Right cardiac atrium (tissue), 5 donors: ENCODE measurements at regions not wholly inside any gene's neighbourhood (a gene's known extent, or its start where the extent isn't known, plus 50 kb on each side); places are given as distances from the start of the nearest gene placed in this dataset.

ENCODE experiments used
- ATAC-seq, 2 donors: fragments of 200-7000 bp; cut with Tn5 transposase; one replicate each; pipeline versions ENCODE4 v1.8.0 to v1.9.1; 2020; ENCODE audit warnings: moderate library complexity in 2 of 2, mild to moderate bottlenecking in 1 of 2
- DNase-seq, 3 donors: peaks; one replicate each; pipeline ENCODE4 v3.0.0-alpha.2; 2020
- H3K27ac ChIP-seq: one replicate; pipeline ENCODE4 v1.5.1; 2013; ENCODE audit warnings: mild to moderate bottlenecking, low read length, control low read depth, moderate library complexity
- H3K27me3 ChIP-seq: one replicate; pipeline ENCODE4 v1.6.1; 2013; ENCODE audit not compliant: control insufficient read depth, insufficient read depth
- H3K4me1 ChIP-seq: one replicate; pipeline ENCODE4 v1.6.1; 2013; ENCODE audit warnings: low read length; ENCODE audit not compliant: control insufficient read depth, insufficient read depth
- H3K4me3 ChIP-seq: one replicate; pipeline ENCODE4 v1.5.1; 2013; ENCODE audit warnings: low read length, control low read depth
- H3K9me3 ChIP-seq: one replicate; pipeline ENCODE4 v1.6.1; 2013; ENCODE audit warnings: low read length; ENCODE audit not compliant: control insufficient read depth
- WGBS: extraction: QIAGEN DNeasy Blood & Tissue Kit; methylation state at CpG from one replicate; pipeline ENCODE4 v1.1.7; 2013; 5-methylcytosine and 5-hydroxymethylcytosine counted together
- intact Hi-C, 4 donors: fragments of 100-400 bp; cut with DNase I; formaldehyde crosslinking; loops; one replicate each; pipeline versions ENCODE4 v1.11.0 to v1.14.0; 2022 to 2023
- donor health status: healthy with polysubstance abuse.
- donor health status: DM: no; HTN: yes; CAD: no.
- donor health status: DM: no; HTN: no; CAD: no.
- donor health status: DM: no; HTN: yes; CAD: no; lungs with severe emphysema.
- donor health status: DM: yes; HTN: yes; CAD: no.

- H3K4me1 ChIP-seq: no peaks in the 10 kb centered on the region
- H3K27me3 ChIP-seq: no peaks in the 10 kb centered on the region
- no peak overlapping the region for H3K4me3 ChIP-seq
- no peak for ATAC-seq
- no peak for DNase-seq
- no peak overlapping the region for H3K27ac ChIP-seq
- intact Hi-C loops: no loop called here
- H3K9me3 ChIP-seq: no peaks in the 10 kb centered on the region
Measured at GRCh38 chrX:27924718-27925117, 56.5 kb downstream of the DCAF8L1 start.

- intact Hi-C loops: no loop called here
- ATAC-seq: no peak
- 84% methylated on average over 4 of the region's 4 CpGs for WGBS
- H3K4me1 ChIP-seq: no peaks in the 10 kb centered on the region
- H3K27ac ChIP-seq: no peak overlapping the region
- H3K9me3 ChIP-seq: no peaks in the 10 kb centered on the region
- no peak overlapping the region for H3K4me3 ChIP-seq
- H3K27me3 ChIP-seq: no peaks in the 10 kb centered on the region
- DNase-seq: no peak
Measured at GRCh38 chrX:27924261-27924660, 57.0 kb downstream of the DCAF8L1 start.

GRCh38 chrX:27918799-27919198, 62.5 kb downstream of the DCAF8L1 start:
- intact Hi-C loops: no loop called here
- no peaks in the 10 kb centered on the region for H3K4me1 ChIP-seq
- no peak for ATAC-seq
- DNase-seq: peak in 1 of 3 donors; percentile 28
- no peaks in the 10 kb centered on the region for H3K27me3 ChIP-seq
- no peak overlapping the region for H3K4me3 ChIP-seq
- H3K9me3 ChIP-seq: no peaks in the 10 kb centered on the region
- no peak overlapping the region for H3K27ac ChIP-seq
- 73% methylated on average over 3 of the region's 3 CpGs for WGBS

- Histone ChIP-seq H3K4me1 (no peaks in the 10 kb centered on the region), H3K9me3 (no peaks in the 10 kb centered on the region), H3K4me3 (no peak overlapping the region), H3K27ac (no peak overlapping the region), H3K27me3 (no peaks in the 10 kb centered on the region)
- DNase-seq (no peak), ATAC-seq (no peak)
- intact Hi-C loops: no loop called here
- WGBS: 86% methylated on average over 6 of the region's 6 CpGs
Measured at GRCh38 chrX:27917713-27918500, 63.3 kb downstream of the DCAF8L1 start.

GRCh38 chrX:27915617-27916016, 65.6 kb downstream of the DCAF8L1 start:
- Histone ChIP-seq H3K27ac (no peak overlapping the region), H3K4me1 (no peaks in the 10 kb centered on the region), H3K27me3 (no peaks in the 10 kb centered on the region), H3K4me3 (no peak overlapping the region), H3K9me3 (no peaks in the 10 kb centered on the region)
- no peak for DNase-seq
- 37% methylated on average over 3 of the region's 3 CpGs for WGBS
- ATAC-seq: no peak
- intact Hi-C loops: no loop called here

- 79% methylated on average over 1 of the region's 1 CpG for WGBS
- no peaks in the 10 kb centered on the region for H3K27me3 ChIP-seq
Measured at GRCh38 chrX:27910412-27910811, 70.8 kb downstream of the DCAF8L1 start.

GRCh38 chrX:27903960-27904359, 77.3 kb downstream of the DCAF8L1 start:
- Histone ChIP-seq H3K9me3 (no peaks in the 10 kb centered on the region), H3K4me1 (no peaks in the 10 kb centered on the region), H3K4me3 (no peak overlapping the region), H3K27me3 (no peaks in the 10 kb centered on the region), H3K27ac (no peak overlapping the region)
- 91% methylated on average over 2 of the region's 2 CpGs for WGBS
- intact Hi-C loops: no loop called here
- ATAC-seq (no peak), DNase-seq (no peak)

More at GRCh38 chrX:27910412-27910811, 70.8 kb downstream of the DCAF8L1 start:
- Histone ChIP-seq H3K4me1 (no peaks in the 10 kb centered on the region), H3K9me3 (no peaks in the 10 kb centered on the region), H3K4me3 (no peak overlapping the region), H3K27ac (no peak overlapping the region)
- intact Hi-C loops: no loop called here
- no peak for ATAC-seq
- no peak for DNase-seq

- Histone ChIP-seq H3K27me3 (no peaks in the 10 kb centered on the region), H3K4me1 (no peaks in the 10 kb centered on the region), H3K27ac (no peak overlapping the region), H3K4me3 (no peak overlapping the region), H3K9me3 (no peaks in the 10 kb centered on the region)
- DNase-seq (no peak), ATAC-seq (no peak)
- 68% methylated on average over 2 of the region's 2 CpGs for WGBS
- intact Hi-C loops: no loop called here
Measured at GRCh38 chrX:27893871-27894270, 86.1 kb downstream of the MAGEB10 start.

GRCh38 chrX:27893211-27893610, 85.4 kb downstream of the MAGEB10 start:
- no peak overlapping the region for H3K27ac ChIP-seq
- H3K4me3 ChIP-seq: no peak overlapping the region
- no peaks in the 10 kb centered on the region for H3K9me3 ChIP-seq
- ATAC-seq (no peak), DNase-seq (no peak)
- 43% methylated on average over 3 of the region's 3 CpGs for WGBS
- no peaks in the 10 kb centered on the region for H3K4me1 ChIP-seq
- no peaks in the 10 kb centered on the region for H3K27me3 ChIP-seq
- intact Hi-C loops: no loop called here

GRCh38 chrX:27890611-27891010, 82.8 kb downstream of the MAGEB10 start:
- Histone ChIP-seq H3K27ac (no peak overlapping the region), H3K4me1 (no peaks in the 10 kb centered on the region), H3K27me3 (no peaks in the 10 kb centered on the region), H3K9me3 (no peaks in the 10 kb centered on the region), H3K4me3 (no peak overlapping the region)
- WGBS: 84% methylated on average over 1 of the region's 1 CpG
- DNase-seq (no peak), ATAC-seq (no peak)
- intact Hi-C loops: no loop called here

GRCh38 chrX:27889878-27890277, 82.1 kb downstream of the MAGEB10 start:
- intact Hi-C loops: no loop called here
- Histone ChIP-seq H3K9me3 (no peaks in the 10 kb centered on the region), H3K27ac (no peak overlapping the region), H3K27me3 (no peaks in the 10 kb centered on the region), H3K4me3 (no peak overlapping the region), H3K4me1 (no peaks in the 10 kb centered on the region)
- 53% methylated on average over 2 of the region's 2 CpGs for WGBS
- DNase-seq (no peak), ATAC-seq (no peak)

- no peak overlapping the region for H3K4me3 ChIP-seq
- WGBS: 59% methylated on average over 5 of the region's 5 CpGs
- H3K27ac ChIP-seq: no peak overlapping the region
- no peak for ATAC-seq
- intact Hi-C loops: no loop called here
- H3K27me3 ChIP-seq: no peaks in the 10 kb centered on the region
- no peaks in the 10 kb centered on the region for H3K4me1 ChIP-seq
- H3K9me3 ChIP-seq: no peaks in the 10 kb centered on the region
- DNase-seq: no peak
Measured at GRCh38 chrX:27884654-27885053, 76.9 kb downstream of the MAGEB10 start.
